Mesothelial cell of epicardium (in vitro differentiated cells): ENCODE measurements at regions not wholly inside any gene's neighbourhood (a gene's known extent, or its start where the extent isn't known, plus 50 kb on each side); places are given as distances from the start of the nearest gene placed in this dataset.

ENCODE experiments used
- DNase-seq, 2 experiments: peaks; one replicate each; pipeline ENCODE4 v3.0.0; 2021; ENCODE audit warnings: low spot score in 2 of 2; ENCODE audit not compliant: unreplicated experiment in 2 of 2
- H3K27ac Mint-ChIP-seq: 2 replicates; pipeline ENCODE4 v1.8.0; 2021; ENCODE audit warnings: mixed read lengths
- H3K27me3 Mint-ChIP-seq: 2 replicates; pipeline ENCODE4 v1.8.0; 2021; ENCODE audit warnings: low read depth, mixed read lengths
- H3K36me3 Mint-ChIP-seq: 2 replicates; pipeline ENCODE4 v1.8.0; 2021; ENCODE audit warnings: mixed read lengths
- H3K4me1 Mint-ChIP-seq: 2 replicates; pipeline ENCODE4 v1.8.0; 2021; ENCODE audit warnings: mixed read lengths
- H3K4me3 Mint-ChIP-seq: 2 replicates; pipeline ENCODE4 v1.8.0; 2021; ENCODE audit warnings: mild to moderate bottlenecking, moderate library complexity, mixed read lengths
- H3K9me3 Mint-ChIP-seq: 2 replicates; pipeline ENCODE4 v1.8.0; 2021; ENCODE audit warnings: mixed read lengths
- TF ChIP-seq, protein P1 (sequence below): fragments of 200-600 bp; sonication (generic); IDR thresholded peaks from one replicate; pipeline ENCODE4 v1.5.0; 2021; ENCODE audit warnings: antibody characterized with exemption; ENCODE audit not compliant: unreplicated experiment

DNA sequence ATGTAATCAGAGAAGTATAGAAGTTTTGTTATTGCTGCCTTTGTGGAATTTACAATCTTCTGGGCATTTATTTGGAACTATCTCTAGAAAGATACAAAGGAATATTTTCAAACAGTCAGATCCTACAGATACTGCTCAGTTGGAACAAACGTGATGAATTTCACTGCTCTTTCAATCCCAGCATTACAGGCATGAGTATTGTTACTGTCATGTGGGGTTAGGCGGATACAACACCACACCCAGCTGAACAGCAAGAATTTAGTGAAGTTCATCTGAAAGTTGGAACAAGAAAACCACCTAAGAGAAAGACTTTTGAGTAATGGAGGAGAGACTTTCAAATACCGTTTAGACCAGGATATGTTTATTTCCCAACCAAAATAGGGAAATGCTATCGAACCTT is 123.3 kb upstream of the PLXNC1 start:
- H3K36me3 Mint-ChIP-seq = peaks cover 11% of the 10 kb centered on the region
- TF ChIP-seq, protein P1, sequence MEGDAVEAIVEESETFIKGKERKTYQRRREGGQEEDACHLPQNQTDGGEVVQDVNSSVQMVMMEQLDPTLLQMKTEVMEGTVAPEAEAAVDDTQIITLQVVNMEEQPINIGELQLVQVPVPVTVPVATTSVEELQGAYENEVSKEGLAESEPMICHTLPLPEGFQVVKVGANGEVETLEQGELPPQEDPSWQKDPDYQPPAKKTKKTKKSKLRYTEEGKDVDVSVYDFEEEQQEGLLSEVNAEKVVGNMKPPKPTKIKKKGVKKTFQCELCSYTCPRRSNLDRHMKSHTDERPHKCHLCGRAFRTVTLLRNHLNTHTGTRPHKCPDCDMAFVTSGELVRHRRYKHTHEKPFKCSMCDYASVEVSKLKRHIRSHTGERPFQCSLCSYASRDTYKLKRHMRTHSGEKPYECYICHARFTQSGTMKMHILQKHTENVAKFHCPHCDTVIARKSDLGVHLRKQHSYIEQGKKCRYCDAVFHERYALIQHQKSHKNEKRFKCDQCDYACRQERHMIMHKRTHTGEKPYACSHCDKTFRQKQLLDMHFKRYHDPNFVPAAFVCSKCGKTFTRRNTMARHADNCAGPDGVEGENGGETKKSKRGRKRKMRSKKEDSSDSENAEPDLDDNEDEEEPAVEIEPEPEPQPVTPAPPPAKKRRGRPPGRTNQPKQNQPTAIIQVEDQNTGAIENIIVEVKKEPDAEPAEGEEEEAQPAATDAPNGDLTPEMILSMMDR = no peak
- H3K27ac Mint-ChIP-seq = no peak overlapping the region
- H3K27me3 Mint-ChIP-seq = no peaks in the 10 kb centered on the region
- H3K4me3 Mint-ChIP-seq = no peak overlapping the region
- H3K9me3 Mint-ChIP-seq = peaks cover 38% of the 10 kb centered on the region
- H3K4me1 Mint-ChIP-seq = no peaks in the 10 kb centered on the region
- no peak for DNase-seq

DNA sequence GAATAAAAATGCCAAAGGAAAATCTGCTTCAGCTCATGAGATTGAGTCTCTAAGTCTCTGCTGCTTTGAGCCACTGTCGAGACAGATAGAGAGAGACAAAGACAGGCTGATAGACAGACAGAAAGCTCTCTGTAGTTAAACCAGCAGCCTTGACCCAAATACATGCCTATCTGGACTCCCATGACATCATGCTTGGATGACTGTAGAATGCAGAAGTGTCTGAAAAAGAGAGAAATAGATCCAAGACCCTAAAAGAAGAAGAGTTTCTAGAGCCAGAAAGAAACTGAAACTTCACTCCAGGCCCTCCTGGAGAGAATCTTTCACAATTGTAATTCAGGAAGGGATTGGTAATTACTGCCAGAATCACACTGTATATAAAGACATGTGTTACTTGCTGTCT is 122.6 kb upstream of the PLXNC1 start:
- no peaks in the 10 kb centered on the region for H3K27me3 Mint-ChIP-seq
- H3K4me1 Mint-ChIP-seq = no peaks in the 10 kb centered on the region
- DNase-seq = no peak
- no peak overlapping the region for H3K27ac Mint-ChIP-seq
- TF ChIP-seq, protein P1 = no peak
- H3K9me3 Mint-ChIP-seq = peaks cover 37% of the 10 kb centered on the region
- H3K4me3 Mint-ChIP-seq = no peak overlapping the region
- peaks cover 11% of the 10 kb centered on the region for H3K36me3 Mint-ChIP-seq

DNA sequence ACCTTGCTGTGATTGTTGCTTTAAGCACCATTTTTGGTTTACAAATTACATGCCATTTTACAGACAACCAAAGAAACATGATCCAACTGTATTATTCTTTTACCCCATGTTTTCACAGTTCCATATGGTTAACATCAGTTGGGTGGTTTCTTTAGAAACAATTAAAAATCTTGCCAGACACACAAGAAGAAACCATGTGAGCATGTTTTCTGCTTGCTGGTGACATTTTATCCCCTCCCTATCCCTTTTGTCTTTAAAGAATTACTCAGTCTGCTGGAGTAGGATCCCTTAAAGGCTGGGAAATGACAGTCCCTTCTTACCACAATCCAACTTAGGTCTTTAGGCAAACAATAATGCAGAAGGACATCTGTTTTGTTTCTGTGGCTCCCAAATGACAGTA is 121.8 kb upstream of the PLXNC1 start:
- DNase-seq = no peak
- no peaks in the 10 kb centered on the region for H3K4me1 Mint-ChIP-seq
- H3K9me3 Mint-ChIP-seq = peaks cover 29% of the 10 kb centered on the region
- H3K27me3 Mint-ChIP-seq = no peaks in the 10 kb centered on the region
- H3K27ac Mint-ChIP-seq = no peak overlapping the region
- TF ChIP-seq, protein P1 = no peak
- no peak overlapping the region for H3K4me3 Mint-ChIP-seq
- H3K36me3 Mint-ChIP-seq = peaks cover 11% of the 10 kb centered on the region

DNA sequence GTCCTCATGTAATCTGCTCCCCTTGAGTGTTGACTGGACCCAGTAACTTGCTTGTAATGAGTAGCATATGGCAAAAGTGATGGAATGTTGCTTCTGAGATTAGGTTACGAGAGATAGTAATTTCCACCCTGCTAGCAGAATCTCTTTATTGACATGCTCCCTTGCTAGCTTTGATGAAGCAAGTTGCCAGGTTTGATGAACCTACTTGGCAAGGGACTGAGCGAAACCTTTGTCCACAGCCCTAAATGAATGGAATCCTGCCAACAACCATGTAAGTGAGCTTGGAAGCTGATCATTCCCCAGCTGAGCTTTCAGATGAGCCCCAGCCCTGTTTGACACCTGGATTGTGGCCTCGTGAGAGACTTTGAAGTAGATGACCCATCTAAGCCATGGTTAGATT is 120.8 kb upstream of the PLXNC1 start:
- DNase-seq = no peak
- Mint-ChIP-seq H3K36me3 (peaks cover 8% of the 10 kb centered on the region), H3K27me3 (no peaks in the 10 kb centered on the region), H3K27ac (no peak overlapping the region), H3K9me3 (peaks cover 23% of the 10 kb centered on the region), H3K4me1 (peaks cover 2% of the 10 kb centered on the region), H3K4me3 (no peak overlapping the region)
- TF ChIP-seq, protein P1 = no peak

DNA sequence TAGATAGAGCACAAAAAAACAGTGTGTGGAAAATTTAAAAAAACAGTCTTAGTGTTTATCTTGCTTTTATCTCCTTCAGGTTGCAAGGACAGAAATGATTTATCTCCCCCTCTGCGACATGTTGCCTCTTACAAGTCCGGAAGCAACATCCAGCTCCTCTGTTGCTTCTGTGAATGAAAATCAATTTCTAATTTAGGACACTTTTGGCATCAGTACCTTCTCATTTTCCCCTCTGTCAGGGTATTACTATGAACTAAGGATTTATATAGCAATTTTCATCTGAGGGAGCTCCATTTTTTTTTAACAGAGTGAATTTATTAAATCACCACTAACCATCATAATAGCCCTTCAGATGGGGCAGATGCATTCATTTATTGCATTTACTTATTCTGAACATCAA is 116.6 kb upstream of the PLXNC1 start:
- no peak overlapping the region for H3K4me3 Mint-ChIP-seq
- no peak for DNase-seq
- peaks cover 2% of the 10 kb centered on the region for H3K36me3 Mint-ChIP-seq
- no peaks in the 10 kb centered on the region for H3K27me3 Mint-ChIP-seq
- H3K9me3 Mint-ChIP-seq = peaks cover 25% of the 10 kb centered on the region
- H3K4me1 Mint-ChIP-seq = peaks cover 4% of the 10 kb centered on the region
- H3K27ac Mint-ChIP-seq = no peak overlapping the region
- TF ChIP-seq, protein P1 = no peak

DNA sequence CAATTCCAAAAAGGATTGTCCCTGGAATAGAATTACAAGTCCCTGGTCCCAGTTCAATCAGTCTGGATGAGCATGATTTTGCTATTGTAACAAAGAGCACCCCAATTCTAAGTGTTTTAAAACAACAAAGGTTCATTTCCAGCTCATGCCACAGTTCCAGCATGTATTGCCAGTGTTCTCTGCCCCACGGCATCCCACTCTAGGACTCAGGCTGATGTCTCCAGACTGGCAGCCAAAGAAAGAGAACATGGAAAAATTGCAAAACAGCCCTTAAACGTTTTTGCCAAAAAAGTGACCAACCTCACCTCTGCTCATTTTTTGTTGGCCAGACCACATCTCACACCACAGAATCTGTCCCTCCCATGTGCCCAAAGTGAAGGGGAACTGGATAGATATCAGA is 116.0 kb upstream of the PLXNC1 start:
- Mint-ChIP-seq H3K9me3 (peaks cover 22% of the 10 kb centered on the region), H3K36me3 (peaks cover 2% of the 10 kb centered on the region), H3K4me1 (peaks cover 4% of the 10 kb centered on the region), H3K27me3 (no peaks in the 10 kb centered on the region), H3K4me3 (no peak overlapping the region), H3K27ac (no peak overlapping the region)
- no peak for DNase-seq
- TF ChIP-seq, protein P1 = no peak
